Caco-2 (cell line): ENCODE measurements at regions not wholly inside any gene's neighbourhood (a gene's known extent, or its start where the extent isn't known, plus 50 kb on each side); places are given as distances from the start of the nearest gene placed in this dataset.

Experiments
- BruUV-seq: library from RNA; stranded (reverse); fragments of 400-500 nt; replicated peaks from 2 replicates; lab custom pipeline; 2021; lab: Mats Ljungman, UMichigan
- CTCF ChIA-PET: fragments of 300-600 bp; sonication (Branson Sonifier 250); formaldehyde crosslinking; loops from one replicate; lab custom pipeline; 2022; ENCODE audit warnings: antibody characterized with exemption; lab: Charles Lee
- POLR2A ChIA-PET: fragments of 300-600 bp; sonication (Branson Sonifier 250); formaldehyde crosslinking; loops from one replicate; lab custom pipeline; 2022; ENCODE audit warnings: antibody characterized with exemption; lab: Charles Lee
- DNase-seq, 2 experiments: peaks; one replicate each; pipeline versions ENCODE4 v3.0.0 to v3.0.0-alpha.2; 2020 to 2022
- H3K27me3 ChIP-seq: replicated peaks from 2 replicates; pipeline ENCODE4 v1.6.0; 2011; ENCODE audit warnings: low read length; ENCODE audit not compliant: control insufficient read depth, insufficient read depth
- H3K36me3 ChIP-seq: 2 replicates; pipeline ENCODE4 v1.5.1; 2011; ENCODE audit warnings: low read length; ENCODE audit not compliant: control insufficient read depth, insufficient read depth
- H3K4me1 ChIP-seq: fragments of 250-450 bp; sonication (Bioruptor Pico); 2 replicates; pipeline ENCODE4 v1.5.1; 2020; ENCODE audit warnings: mild to moderate bottlenecking
- H3K4me3 ChIP-seq: 2 replicates; pipeline ENCODE4 v1.5.1; 2011; ENCODE audit warnings: low read depth, mild to moderate bottlenecking, control low read depth, low read length
- H3K9me3 ChIP-seq: fragments of 250-450 bp; sonication (Bioruptor Pico); 2 replicates; pipeline ENCODE4 v1.5.1; 2020; ENCODE audit warnings: mild to moderate bottlenecking, moderate library complexity
- H3K27ac Mint-ChIP-seq: one replicate; pipeline ENCODE4 v1.8.0; 2022; ENCODE audit warnings: mixed read lengths; ENCODE audit not compliant: unreplicated experiment
- H3K27me3 Mint-ChIP-seq: one replicate; pipeline ENCODE4 v1.8.0; 2022; ENCODE audit warnings: mixed read lengths; ENCODE audit not compliant: insufficient read depth, unreplicated experiment
- H3K36me3 Mint-ChIP-seq: one replicate; pipeline ENCODE4 v1.8.0; 2022; ENCODE audit warnings: mild to moderate bottlenecking, mixed read lengths; ENCODE audit not compliant: insufficient read depth, unreplicated experiment
- H3K4me1 Mint-ChIP-seq: one replicate; pipeline ENCODE4 v1.8.0; 2022; ENCODE audit warnings: low read depth, mixed read lengths; ENCODE audit not compliant: unreplicated experiment
- H3K4me3 Mint-ChIP-seq: one replicate; pipeline ENCODE4 v1.8.0; 2022; ENCODE audit warnings: mild to moderate bottlenecking, moderate library complexity, mixed read lengths; ENCODE audit not compliant: unreplicated experiment
- H3K9me3 Mint-ChIP-seq: one replicate; pipeline ENCODE4 v1.8.0; 2022; ENCODE audit warnings: mixed read lengths; ENCODE audit not compliant: unreplicated experiment
- intact Hi-C: fragments of 100-400 bp; cut with micrococcal nuclease; formaldehyde crosslinking; loops from one replicate; pipeline ENCODE4 v1.10.0; 2022; ENCODE audit not compliant: unreplicated experiment
- TF ChIP-seq, protein P1 (sequence below), 2 experiments: fragments of 200-600 bp in 1 of 2; IDR thresholded peaks; 1 replicate in 1 of 2; 2 replicates in 1 of 2; pipeline versions ENCODE4 v1.5.1 to v1.8.0; 2011 to 2022; ENCODE audit warnings: antibody characterized with exemption in 1 of 2, control low read depth in 1 of 2, inconsistent platforms in 1 of 2, low read depth in 1 of 2, low read length in 1 of 2, mild to moderate bottlenecking in 1 of 2, moderate library complexity in 1 of 2; ENCODE audit not compliant: insufficient read depth in 1 of 2, severe bottlenecking in 1 of 2, unreplicated experiment in 1 of 2

GRCh38 chr2:236815746-236816145 lies 246.1 kb downstream of the ACKR3 start:
- DNase-seq: no peak
- Mint-ChIP-seq H3K9me3 (peaks cover 3% of the 10 kb centered on the region), H3K27me3 (no peaks in the 10 kb centered on the region), H3K4me3 (no peak overlapping the region), H3K27ac (no peak overlapping the region), H3K4me1 (no peaks in the 10 kb centered on the region), H3K36me3 (peaks cover 5% of the 10 kb centered on the region)
- BruUV-seq: no TSS peak
- intact Hi-C loops: no loop called here
- POLR2A ChIA-PET: no interaction called here
- no peak overlapping the region for H3K4me3 ChIP-seq
- H3K9me3 ChIP-seq: no peaks in the 10 kb centered on the region
- no peaks in the 10 kb centered on the region for H3K36me3 ChIP-seq
- no peaks in the 10 kb centered on the region for H3K4me1 ChIP-seq
- no peaks in the 10 kb centered on the region for H3K27me3 ChIP-seq
- TF ChIP-seq, protein P1, sequence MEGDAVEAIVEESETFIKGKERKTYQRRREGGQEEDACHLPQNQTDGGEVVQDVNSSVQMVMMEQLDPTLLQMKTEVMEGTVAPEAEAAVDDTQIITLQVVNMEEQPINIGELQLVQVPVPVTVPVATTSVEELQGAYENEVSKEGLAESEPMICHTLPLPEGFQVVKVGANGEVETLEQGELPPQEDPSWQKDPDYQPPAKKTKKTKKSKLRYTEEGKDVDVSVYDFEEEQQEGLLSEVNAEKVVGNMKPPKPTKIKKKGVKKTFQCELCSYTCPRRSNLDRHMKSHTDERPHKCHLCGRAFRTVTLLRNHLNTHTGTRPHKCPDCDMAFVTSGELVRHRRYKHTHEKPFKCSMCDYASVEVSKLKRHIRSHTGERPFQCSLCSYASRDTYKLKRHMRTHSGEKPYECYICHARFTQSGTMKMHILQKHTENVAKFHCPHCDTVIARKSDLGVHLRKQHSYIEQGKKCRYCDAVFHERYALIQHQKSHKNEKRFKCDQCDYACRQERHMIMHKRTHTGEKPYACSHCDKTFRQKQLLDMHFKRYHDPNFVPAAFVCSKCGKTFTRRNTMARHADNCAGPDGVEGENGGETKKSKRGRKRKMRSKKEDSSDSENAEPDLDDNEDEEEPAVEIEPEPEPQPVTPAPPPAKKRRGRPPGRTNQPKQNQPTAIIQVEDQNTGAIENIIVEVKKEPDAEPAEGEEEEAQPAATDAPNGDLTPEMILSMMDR (IDR thresholded peaks at IDR 0.05; ENCODE audit: insufficient read depth in 1 of 2, low read depth in 1 of 2, low read length in 1 of 2, severe bottlenecking in 1 of 2, unreplicated experiment in 1 of 2): no peak
- CTCF ChIA-PET: no interaction called here

DNA sequence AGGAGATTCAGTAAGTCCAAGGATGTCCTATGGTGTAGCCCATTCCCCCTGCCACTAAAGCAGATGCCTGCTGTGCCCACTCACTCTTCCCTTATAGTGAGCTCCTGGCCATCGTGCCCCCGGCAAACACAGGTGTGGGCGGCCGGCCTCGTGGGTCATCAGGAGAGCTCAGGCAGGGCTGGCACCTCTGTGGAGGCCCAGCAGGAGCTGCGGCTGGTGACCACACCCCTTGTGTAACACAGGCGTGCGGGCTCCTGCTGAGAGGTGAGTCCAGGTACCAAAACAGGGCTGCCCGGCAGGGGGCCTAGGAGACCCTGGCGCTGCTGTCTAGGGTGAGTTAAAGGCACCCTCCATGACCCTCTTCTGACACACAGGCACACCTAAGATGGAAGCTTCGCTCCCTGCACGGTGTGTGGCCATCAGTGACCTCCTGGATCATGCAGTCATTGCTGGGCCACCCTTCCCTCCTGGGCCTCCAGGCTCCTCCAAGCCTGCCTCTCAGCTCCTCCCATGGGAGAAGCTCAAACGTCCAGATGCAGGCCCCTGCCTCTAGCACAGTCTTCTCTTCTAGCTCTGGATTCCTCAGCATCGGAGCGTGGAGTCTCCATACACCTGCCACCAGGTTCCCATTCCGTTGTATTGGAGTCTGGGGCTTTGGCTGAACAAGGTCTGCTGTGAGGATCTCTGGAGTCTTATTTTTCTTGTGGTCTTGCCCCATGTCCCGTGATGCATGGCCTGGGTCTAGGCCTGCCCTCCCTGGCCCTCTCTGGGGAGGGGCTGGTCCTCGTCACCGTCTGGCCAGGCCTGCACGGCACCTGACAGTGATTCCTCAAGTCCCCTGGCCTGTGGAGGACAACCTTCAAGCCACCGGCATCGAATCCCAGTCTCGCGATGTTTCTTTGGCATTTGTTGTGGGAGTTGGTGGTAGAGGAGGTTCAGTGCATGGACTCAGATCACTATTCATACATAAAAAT lies 246.9 kb downstream of the ACKR3 start:
- Histone ChIP-seq H3K27me3 (no peaks in the 10 kb centered on the region), H3K36me3 (no peaks in the 10 kb centered on the region), H3K4me1 (no peaks in the 10 kb centered on the region), H3K9me3 (no peaks in the 10 kb centered on the region), H3K4me3 (no peak overlapping the region)
- DNase-seq: no peak
- POLR2A ChIA-PET: no interaction called here
- TF ChIP-seq, protein P1 (IDR thresholded peaks at IDR 0.05; ENCODE audit: insufficient read depth in 1 of 2, low read depth in 1 of 2, low read length in 1 of 2, severe bottlenecking in 1 of 2, unreplicated experiment in 1 of 2): no peak
- intact Hi-C loops: no loop called here
- no TSS peak for BruUV-seq
- Mint-ChIP-seq H3K27me3 (no peaks in the 10 kb centered on the region), H3K4me3 (no peak overlapping the region), H3K4me1 (no peaks in the 10 kb centered on the region), H3K27ac (no peak overlapping the region), H3K9me3 (peaks cover 10% of the 10 kb centered on the region), H3K36me3 (peaks cover 5% of the 10 kb centered on the region)
- CTCF ChIA-PET: no interaction called here

DNA sequence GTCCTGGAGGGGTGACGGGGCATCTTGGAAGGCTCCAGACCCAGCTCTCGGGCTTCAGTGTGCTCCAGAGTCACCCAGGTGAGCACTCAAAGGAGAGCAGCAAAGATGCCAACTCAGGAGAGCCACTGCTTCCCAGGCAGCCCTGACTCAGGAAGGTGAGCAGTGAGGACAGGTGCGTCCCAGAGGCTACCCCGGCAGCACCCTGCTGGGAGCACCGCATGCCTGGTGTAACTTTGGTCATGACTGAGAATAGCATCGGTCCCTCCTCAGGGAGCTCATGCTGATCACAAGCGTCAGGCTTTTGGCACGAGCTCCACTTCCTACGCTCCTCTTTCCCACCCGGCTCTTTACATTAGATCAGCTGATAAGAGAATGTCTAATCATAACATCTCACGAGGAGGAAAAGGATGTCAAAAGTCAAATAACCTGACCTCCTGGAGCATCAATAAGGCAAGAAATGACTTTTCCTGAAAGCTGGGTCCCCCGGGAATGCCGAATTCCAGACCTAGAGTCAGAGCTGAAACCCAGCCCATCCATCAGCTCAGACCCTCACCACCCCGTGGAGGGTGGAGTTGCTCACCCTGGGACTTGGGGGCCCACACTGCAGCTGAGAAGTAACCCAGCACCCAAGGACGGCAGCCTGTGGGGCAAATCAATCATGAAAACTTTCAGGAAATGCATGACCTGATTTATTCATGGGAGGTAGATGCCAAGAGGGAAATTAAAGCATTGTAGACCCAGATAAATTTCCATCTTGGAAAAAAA lies 248.8 kb downstream of the ACKR3 start:
- peaks cover 5% of the 10 kb centered on the region for H3K36me3 Mint-ChIP-seq

More for the DNA sequence above, 248.8 kb downstream of the ACKR3 start:
- Histone ChIP-seq H3K36me3 (no peaks in the 10 kb centered on the region), H3K4me1 (no peaks in the 10 kb centered on the region), H3K4me3 (no peak overlapping the region), H3K27me3 (no peaks in the 10 kb centered on the region), H3K9me3 (no peaks in the 10 kb centered on the region)
- CTCF ChIA-PET: no interaction called here
- H3K27ac Mint-ChIP-seq: no peak overlapping the region
- no TSS peak for BruUV-seq
- no peaks in the 10 kb centered on the region for H3K27me3 Mint-ChIP-seq
- H3K4me1 Mint-ChIP-seq: no peaks in the 10 kb centered on the region
- POLR2A ChIA-PET: no interaction called here
- H3K9me3 Mint-ChIP-seq: peaks cover 10% of the 10 kb centered on the region
- no peak overlapping the region for H3K4me3 Mint-ChIP-seq
- intact Hi-C loops: no loop called here
- TF ChIP-seq, protein P1 (IDR thresholded peaks at IDR 0.05; ENCODE audit: insufficient read depth in 1 of 2, low read depth in 1 of 2, low read length in 1 of 2, severe bottlenecking in 1 of 2, unreplicated experiment in 1 of 2): no peak
- no peak for DNase-seq
